GM23338 (cell line): ENCODE measurements at regions not wholly inside any gene's neighbourhood (a gene's known extent, or its start where the extent isn't known, plus 50 kb on each side); places are given as distances from the start of the nearest gene placed in this dataset.

Experiments
- CTCF ChIP-seq, 2 experiments: fragments of 200-600 bp in 1 of 2; sonication (generic) in 1 of 2; conservative IDR thresholded peaks; 2 replicates each; pipeline versions ENCODE4 v1.5.1 to v1.6.1; 2016 to 2017; ENCODE audit warnings: antibody characterized with exemption in 2 of 2, low read depth in 2 of 2, mild to moderate bottlenecking in 2 of 2, moderate library complexity in 1 of 2
- EZH2phosphoT487 ChIP-seq: fragments of 200-600 bp; sonication (generic); IDR thresholded peaks from one replicate; pipeline ENCODE4 v1.8.1; 2018; ENCODE audit warnings: antibody characterized with exemption; ENCODE audit not compliant: unreplicated experiment

- TF ChIP-seq CTCF (conservative IDR thresholded peaks at IDR 0.05; ENCODE audit: low read depth in 2 of 2) (no peak), EZH2phosphoT487 (no peak)
Measured at GRCh38 chr9:110028676-110029075, 179.3 kb downstream of the C9orf152 start.
